ENCODE measurements at regions not wholly inside any gene's neighbourhood (a gene's known extent, or its start where the extent isn't known, plus 50 kb on each side); places are given as distances from the start of the nearest gene placed in this dataset.
A peak's percentile ranks its signal among the peaks of the same experiment; 100 is the strongest.

DNA sequence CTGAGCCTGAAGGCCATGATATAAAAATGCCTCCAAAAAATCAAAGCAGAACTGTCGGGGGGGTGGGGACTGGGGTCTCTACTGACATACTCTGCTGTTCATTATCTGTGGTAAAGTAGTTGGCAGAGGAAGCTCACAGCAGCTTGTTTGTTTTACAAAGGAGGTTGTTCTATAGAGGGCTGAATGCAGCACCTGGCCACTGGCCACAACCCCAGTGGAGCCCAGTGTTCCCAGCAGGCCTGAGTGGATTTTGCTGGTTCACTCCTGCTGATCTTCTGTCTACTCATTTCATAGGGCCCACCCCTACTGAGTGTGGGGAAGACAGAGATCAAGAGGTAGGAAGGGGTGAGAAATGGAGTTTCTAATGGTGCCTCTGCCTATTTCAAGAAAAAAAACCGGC is 125.5 kb downstream of the DIPK2A start:
- Histone ChIP-seq H3K18ac (ENCODE audit: low read depth in 1 of 2, low read length in 2 of 2) (no peak overlapping the region), H4K91ac (ENCODE audit: low read length) (no peak overlapping the region), H3K9ac (ENCODE audit: low read length) (no peak overlapping the region), H3K4me2 (ENCODE audit: low read length, poor library complexity, severe bottlenecking) (no peak overlapping the region), H2AFZ (ENCODE audit: low read depth, low read length) (no peak overlapping the region), H2BK120ac (ENCODE audit: low read depth, low read length) (no peak overlapping the region), H3K23ac (ENCODE audit: low read length in 2 of 2) (no peak overlapping the region), H2BK12ac (ENCODE audit: low read length in 2 of 2) (no peak overlapping the region), H2BK15ac (ENCODE audit: low read depth, poor library complexity, severe bottlenecking) (no peak overlapping the region), H3K14ac (ENCODE audit: low read length in 2 of 2) (no peak overlapping the region), H3K4me3 (ENCODE audit: insufficient read depth in 1 of 2, low read depth in 1 of 2, low read length in 2 of 2) (no peak overlapping the region), H3K27ac (ENCODE audit: low read length, poor library complexity, severe bottlenecking) (no peak overlapping the region), H4K8ac (ENCODE audit: low read length) (no peak overlapping the region), H3K79me1 (replicated peaks; ENCODE audit: low read length, poor library complexity, severe bottlenecking) (no peaks in the 10 kb centered on the region), H2AK5ac (ENCODE audit: low read length, severe bottlenecking) (no peak overlapping the region), H3K36me3 (ENCODE audit: control insufficient read depth in 1 of 2, insufficient read depth in 2 of 2, low read depth in 1 of 2, low read length in 2 of 2) (no peaks in the 10 kb centered on the region), H2BK5ac (ENCODE audit: low read depth, low read length, poor library complexity, severe bottlenecking) (no peak overlapping the region), H3K27me3 (ENCODE audit: control insufficient read depth in 1 of 2, insufficient read depth in 1 of 2, low read length in 2 of 2) (no peaks in the 10 kb centered on the region), H3K9me3 (ENCODE audit: control insufficient read depth, low read length) (no peaks in the 10 kb centered on the region), H3K4ac (ENCODE audit: low read depth in 1 of 2, low read length in 2 of 2) (no peak overlapping the region), H3K4me1 (ENCODE audit: control insufficient read depth, insufficient read depth, low read depth, low read length) (peaks cover 2% of the 10 kb centered on the region)
- 82% methylated on average over 2 of the region's 2 CpGs for WGBS
- no peak for DNase-seq

DNA sequence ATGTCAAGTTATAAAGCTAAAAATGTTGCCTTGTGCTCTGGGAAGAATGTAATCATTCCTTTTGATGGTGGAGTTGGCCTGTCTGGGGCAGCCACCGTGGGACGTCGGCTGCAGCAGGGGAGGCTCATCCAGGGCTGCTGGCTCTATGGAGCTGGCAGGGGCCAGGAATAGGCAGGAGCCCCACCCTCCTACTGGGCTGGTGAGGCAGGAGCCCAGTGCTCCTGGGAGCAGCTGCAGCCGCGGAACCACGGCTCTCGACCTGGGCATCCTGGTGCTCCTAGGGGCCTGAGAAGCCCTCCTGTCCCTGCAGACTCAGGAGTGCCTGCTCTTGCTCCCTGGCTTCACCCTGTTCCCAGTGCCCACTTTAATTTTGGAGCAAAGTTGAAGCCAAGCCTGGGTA is 127.1 kb downstream of the DIPK2A start:
- Histone ChIP-seq H2AFZ (ENCODE audit: low read depth, low read length) (no peak overlapping the region), H3K27ac (ENCODE audit: low read length, poor library complexity, severe bottlenecking) (no peak overlapping the region), H2BK5ac (ENCODE audit: low read depth, low read length, poor library complexity, severe bottlenecking) (no peak overlapping the region), H2BK15ac (ENCODE audit: low read depth, poor library complexity, severe bottlenecking) (no peak overlapping the region), H2AK5ac (ENCODE audit: low read length, severe bottlenecking) (no peak overlapping the region), H3K9me3 (ENCODE audit: control insufficient read depth, low read length) (no peaks in the 10 kb centered on the region), H3K18ac (ENCODE audit: low read depth in 1 of 2, low read length in 2 of 2) (no peak overlapping the region), H3K4ac (ENCODE audit: low read depth in 1 of 2, low read length in 2 of 2) (no peak overlapping the region), H4K91ac (ENCODE audit: low read length) (peak overlapping the region; percentile 25), H3K27me3 (ENCODE audit: control insufficient read depth in 1 of 2, insufficient read depth in 1 of 2, low read length in 2 of 2) (no peaks in the 10 kb centered on the region), H2BK120ac (ENCODE audit: low read depth, low read length) (no peak overlapping the region), H3K36me3 (ENCODE audit: control insufficient read depth in 1 of 2, insufficient read depth in 2 of 2, low read depth in 1 of 2, low read length in 2 of 2) (no peaks in the 10 kb centered on the region), H3K23ac (ENCODE audit: low read length in 2 of 2) (no peak overlapping the region), H4K8ac (ENCODE audit: low read length) (no peak overlapping the region), H3K79me1 (replicated peaks; ENCODE audit: low read length, poor library complexity, severe bottlenecking) (no peaks in the 10 kb centered on the region), H3K4me3 (ENCODE audit: insufficient read depth in 1 of 2, low read depth in 1 of 2, low read length in 2 of 2) (no peak overlapping the region), H3K9ac (ENCODE audit: low read length) (no peak overlapping the region), H3K4me2 (ENCODE audit: low read length, poor library complexity, severe bottlenecking) (no peak overlapping the region), H3K14ac (ENCODE audit: low read length in 2 of 2) (no peak overlapping the region), H2BK12ac (ENCODE audit: low read length in 2 of 2) (no peak overlapping the region), H3K4me1 (ENCODE audit: control insufficient read depth, insufficient read depth, low read depth, low read length) (peaks cover 2% of the 10 kb centered on the region)
- 96% methylated on average over 7 of the region's 7 CpGs for WGBS
- no peak for DNase-seq

DNA sequence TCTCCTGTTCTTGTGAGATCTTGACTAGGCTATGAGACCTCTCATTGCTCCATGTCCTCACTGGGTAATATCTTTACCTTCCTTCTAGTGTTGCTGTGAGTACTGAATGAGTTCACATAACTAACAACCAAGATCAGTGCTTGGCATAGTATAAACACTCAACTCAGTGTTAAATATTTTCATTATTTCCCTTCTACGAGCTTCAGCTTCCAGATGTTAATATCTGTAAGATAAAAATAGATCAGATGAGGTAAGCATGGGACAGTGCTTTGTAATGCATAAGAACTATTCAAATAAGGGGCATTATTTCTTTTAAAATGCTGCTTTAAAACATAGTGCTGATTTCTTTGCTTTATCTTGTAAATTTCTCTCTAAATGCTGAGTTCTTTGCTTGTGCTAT is 130.8 kb downstream of the DIPK2A start:
- H3K4me1 ChIP-seq (ENCODE audit: control insufficient read depth, insufficient read depth, low read depth, low read length), result peaks cover 3% of the 10 kb centered on the region
- no peak overlapping the region for H2BK120ac ChIP-seq (ENCODE audit: low read depth, low read length)
- no peak overlapping the region for H3K4me2 ChIP-seq (ENCODE audit: low read length, poor library complexity, severe bottlenecking)
- H3K27me3 ChIP-seq (ENCODE audit: control insufficient read depth in 1 of 2, insufficient read depth in 1 of 2, low read length in 2 of 2), result no peaks in the 10 kb centered on the region
- H2BK5ac ChIP-seq (ENCODE audit: low read depth, low read length, poor library complexity, severe bottlenecking), result no peak overlapping the region
- no peak overlapping the region for H3K4ac ChIP-seq (ENCODE audit: low read depth in 1 of 2, low read length in 2 of 2)
- H3K79me1 ChIP-seq (replicated peaks; ENCODE audit: low read length, poor library complexity, severe bottlenecking), result no peaks in the 10 kb centered on the region
- H2AFZ ChIP-seq (ENCODE audit: low read depth, low read length), result no peak overlapping the region
- no CpG with 5 or more reads among the region's 1 CpG for WGBS
- H3K14ac ChIP-seq (ENCODE audit: low read length in 2 of 2), result peak overlapping the region in 1 of 2 experiments; percentile 59
- no peak overlapping the region for H3K27ac ChIP-seq (ENCODE audit: low read length, poor library complexity, severe bottlenecking)
- H4K8ac ChIP-seq (ENCODE audit: low read length), result no peak overlapping the region
- H3K23ac ChIP-seq (ENCODE audit: low read length in 2 of 2), result no peak overlapping the region
- H3K9ac ChIP-seq (ENCODE audit: low read length), result no peak overlapping the region
- H4K91ac ChIP-seq (ENCODE audit: low read length), result no peak overlapping the region
- DNase-seq, result no peak
- no peaks in the 10 kb centered on the region for H3K36me3 ChIP-seq (ENCODE audit: control insufficient read depth in 1 of 2, insufficient read depth in 2 of 2, low read depth in 1 of 2, low read length in 2 of 2)
- H2BK15ac ChIP-seq (ENCODE audit: low read depth, poor library complexity, severe bottlenecking), result no peak overlapping the region
- H3K18ac ChIP-seq (ENCODE audit: low read depth in 1 of 2, low read length in 2 of 2), result no peak overlapping the region
- H3K4me3 ChIP-seq (ENCODE audit: insufficient read depth in 1 of 2, low read depth in 1 of 2, low read length in 2 of 2), result no peak overlapping the region
- H2AK5ac ChIP-seq (ENCODE audit: low read length, severe bottlenecking), result no peak overlapping the region
- H3K9me3 ChIP-seq (ENCODE audit: control insufficient read depth, low read length), result no peaks in the 10 kb centered on the region
- no peak overlapping the region for H2BK12ac ChIP-seq (ENCODE audit: low read length in 2 of 2)

DNA sequence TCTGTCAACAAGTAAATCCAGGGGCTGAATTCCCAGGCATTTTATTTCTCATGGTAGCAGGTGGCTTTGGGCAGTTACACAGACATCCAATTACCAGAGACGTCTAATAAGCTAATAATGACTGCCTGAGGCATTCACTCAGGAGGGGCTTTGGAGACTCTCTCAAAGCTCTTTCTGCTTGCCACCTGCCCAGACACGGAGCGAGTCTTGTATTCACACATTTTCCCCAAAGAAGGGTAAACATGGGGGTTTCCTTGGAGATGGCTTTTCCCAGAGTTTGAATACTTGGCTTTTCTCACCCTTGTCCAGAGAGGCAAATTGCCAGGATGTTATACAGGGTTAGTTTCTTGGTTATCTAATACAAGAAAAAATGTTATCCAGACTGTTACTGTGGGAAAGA is 132.6 kb downstream of the DIPK2A start:
- Histone ChIP-seq H3K18ac (ENCODE audit: low read depth in 1 of 2, low read length in 2 of 2) (no peak overlapping the region), H2BK15ac (ENCODE audit: low read depth, poor library complexity, severe bottlenecking) (no peak overlapping the region), H3K27ac (ENCODE audit: low read length, poor library complexity, severe bottlenecking) (no peak overlapping the region), H3K23ac (ENCODE audit: low read length in 2 of 2) (no peak overlapping the region), H3K4me3 (ENCODE audit: insufficient read depth in 1 of 2, low read depth in 1 of 2, low read length in 2 of 2) (no peak overlapping the region), H3K4ac (ENCODE audit: low read depth in 1 of 2, low read length in 2 of 2) (no peak overlapping the region), H2AFZ (ENCODE audit: low read depth, low read length) (no peak overlapping the region), H2AK5ac (ENCODE audit: low read length, severe bottlenecking) (no peak overlapping the region), H3K14ac (ENCODE audit: low read length in 2 of 2) (no peak overlapping the region), H3K9me3 (ENCODE audit: control insufficient read depth, low read length) (no peaks in the 10 kb centered on the region), H3K4me1 (ENCODE audit: control insufficient read depth, insufficient read depth, low read depth, low read length) (peaks cover 3% of the 10 kb centered on the region), H3K27me3 (ENCODE audit: control insufficient read depth in 1 of 2, insufficient read depth in 1 of 2, low read length in 2 of 2) (no peaks in the 10 kb centered on the region), H3K9ac (ENCODE audit: low read length) (no peak overlapping the region), H4K91ac (ENCODE audit: low read length) (no peak overlapping the region), H3K4me2 (ENCODE audit: low read length, poor library complexity, severe bottlenecking) (no peak overlapping the region), H2BK12ac (ENCODE audit: low read length in 2 of 2) (no peak overlapping the region), H2BK5ac (ENCODE audit: low read depth, low read length, poor library complexity, severe bottlenecking) (no peak overlapping the region), H4K8ac (ENCODE audit: low read length) (no peak overlapping the region), H2BK120ac (ENCODE audit: low read depth, low read length) (no peak overlapping the region), H3K36me3 (ENCODE audit: control insufficient read depth in 1 of 2, insufficient read depth in 2 of 2, low read depth in 1 of 2, low read length in 2 of 2) (no peaks in the 10 kb centered on the region), H3K79me1 (replicated peaks; ENCODE audit: low read length, poor library complexity, severe bottlenecking) (no peaks in the 10 kb centered on the region)
- WGBS, result 77% methylated on average over 3 of the region's 3 CpGs
- no peak for DNase-seq
